OCI-LY3 (cell line): ENCODE measurements at regions not wholly inside any gene's neighbourhood (a gene's known extent, or its start where the extent isn't known, plus 50 kb on each side); places are given as distances from the start of the nearest gene placed in this dataset.

Experiments
- EZH2phosphoT487 ChIP-seq: fragments of 200-600 bp; shearing (Covaris generic); IDR thresholded peaks from 2 replicates; pipeline ENCODE4 v1.6.1; 2018; ENCODE audit warnings: antibody characterized with exemption, mixed run types, low read depth
- TF ChIP-seq, protein P1 (sequence below): fragments of 200-600, 300-600 bp; sonication (generic); IDR thresholded peaks from 2 replicates; pipeline ENCODE4 v1.5.1; 2014; ENCODE audit warnings: antibody characterized with exemption, low read length, low read depth

DNA sequence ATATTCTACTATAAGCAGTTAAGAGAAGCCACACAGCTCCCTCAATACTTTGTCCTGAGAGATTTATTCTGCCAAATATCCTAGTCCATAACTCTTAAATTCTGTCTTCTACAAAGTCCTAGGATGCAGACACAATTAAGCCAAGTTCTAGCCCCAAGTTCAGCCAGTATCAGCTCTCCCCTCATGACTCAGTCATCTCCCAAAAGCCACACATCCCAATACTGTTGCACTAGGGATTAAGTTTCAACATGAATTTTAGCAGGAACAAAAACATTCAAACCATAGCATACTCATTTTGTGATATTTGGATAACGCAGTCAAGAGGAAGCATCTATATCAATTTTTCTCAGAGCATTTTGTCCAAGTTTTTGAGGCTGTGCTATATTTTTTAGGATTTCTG is 277.4 kb downstream of the FZD1 start:
- TF ChIP-seq, protein P1, sequence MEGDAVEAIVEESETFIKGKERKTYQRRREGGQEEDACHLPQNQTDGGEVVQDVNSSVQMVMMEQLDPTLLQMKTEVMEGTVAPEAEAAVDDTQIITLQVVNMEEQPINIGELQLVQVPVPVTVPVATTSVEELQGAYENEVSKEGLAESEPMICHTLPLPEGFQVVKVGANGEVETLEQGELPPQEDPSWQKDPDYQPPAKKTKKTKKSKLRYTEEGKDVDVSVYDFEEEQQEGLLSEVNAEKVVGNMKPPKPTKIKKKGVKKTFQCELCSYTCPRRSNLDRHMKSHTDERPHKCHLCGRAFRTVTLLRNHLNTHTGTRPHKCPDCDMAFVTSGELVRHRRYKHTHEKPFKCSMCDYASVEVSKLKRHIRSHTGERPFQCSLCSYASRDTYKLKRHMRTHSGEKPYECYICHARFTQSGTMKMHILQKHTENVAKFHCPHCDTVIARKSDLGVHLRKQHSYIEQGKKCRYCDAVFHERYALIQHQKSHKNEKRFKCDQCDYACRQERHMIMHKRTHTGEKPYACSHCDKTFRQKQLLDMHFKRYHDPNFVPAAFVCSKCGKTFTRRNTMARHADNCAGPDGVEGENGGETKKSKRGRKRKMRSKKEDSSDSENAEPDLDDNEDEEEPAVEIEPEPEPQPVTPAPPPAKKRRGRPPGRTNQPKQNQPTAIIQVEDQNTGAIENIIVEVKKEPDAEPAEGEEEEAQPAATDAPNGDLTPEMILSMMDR, result no peak
- TF ChIP-seq EZH2phosphoT487, result no peak
